ENCODE measurements at regions not wholly inside any gene's neighbourhood (a gene's known extent, or its start where the extent isn't known, plus 50 kb on each side); places are given as distances from the start of the nearest gene placed in this dataset.

DNA sequence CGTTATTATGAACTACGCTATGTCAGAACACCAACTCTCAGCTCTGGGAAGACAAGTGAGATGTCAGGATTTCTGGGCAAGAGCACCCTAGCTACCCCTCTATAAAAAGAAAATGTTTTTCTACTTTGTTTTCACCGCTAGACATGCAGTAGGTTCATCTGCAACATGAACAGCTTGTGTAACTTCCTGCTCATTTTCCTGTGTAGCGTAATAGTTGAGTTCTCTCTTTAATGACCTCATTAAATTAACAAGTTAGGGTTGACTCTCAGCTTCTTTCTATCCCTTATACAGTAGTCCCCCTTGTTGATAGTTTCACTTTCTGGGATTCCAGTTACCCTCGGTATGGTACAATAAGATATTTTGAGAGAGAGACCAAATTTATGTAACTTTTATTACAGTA lies 329.4 kb upstream of the ZNF32 start:
- DNase-seq (ENCODE audit: low read depth, low spot score): no peak
- in situ Hi-C loops (cut with HindIII; ENCODE audit: low sequenced_read_pairs): no loop called here
- H3K4me3 ChIP-seq (ENCODE audit: low read depth, low read length): no peak overlapping the region
- no peak for TF ChIP-seq CTCF (IDR thresholded peaks at IDR 0.05; ENCODE audit: low read depth, low read length)

DNA sequence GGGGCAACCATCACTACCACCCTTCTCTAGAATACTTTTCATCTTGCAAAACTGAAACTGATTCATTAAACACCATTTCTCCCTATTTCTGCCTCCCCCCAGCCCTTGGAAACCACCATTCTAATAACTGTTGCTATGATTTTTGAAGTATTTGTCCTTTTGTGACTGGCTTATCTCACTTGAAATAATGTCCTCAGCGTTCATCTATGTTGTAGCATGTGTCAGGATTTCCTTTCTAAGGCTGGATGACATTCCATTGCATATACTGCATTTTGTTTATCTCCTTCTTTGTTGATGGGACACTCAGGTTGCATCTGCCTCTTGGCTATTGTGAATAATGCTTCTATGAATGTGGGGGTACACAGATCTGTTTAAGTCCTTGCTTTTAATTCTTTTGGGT lies 327.6 kb upstream of the ZNF32 start:
- in situ Hi-C loops (cut with HindIII; ENCODE audit: low sequenced_read_pairs): no loop called here
- DNase-seq (ENCODE audit: low read depth, low spot score): no peak
- no peak overlapping the region for H3K4me3 ChIP-seq (ENCODE audit: low read depth, low read length)
- no peak for TF ChIP-seq CTCF (IDR thresholded peaks at IDR 0.05; ENCODE audit: low read depth, low read length)

DNA sequence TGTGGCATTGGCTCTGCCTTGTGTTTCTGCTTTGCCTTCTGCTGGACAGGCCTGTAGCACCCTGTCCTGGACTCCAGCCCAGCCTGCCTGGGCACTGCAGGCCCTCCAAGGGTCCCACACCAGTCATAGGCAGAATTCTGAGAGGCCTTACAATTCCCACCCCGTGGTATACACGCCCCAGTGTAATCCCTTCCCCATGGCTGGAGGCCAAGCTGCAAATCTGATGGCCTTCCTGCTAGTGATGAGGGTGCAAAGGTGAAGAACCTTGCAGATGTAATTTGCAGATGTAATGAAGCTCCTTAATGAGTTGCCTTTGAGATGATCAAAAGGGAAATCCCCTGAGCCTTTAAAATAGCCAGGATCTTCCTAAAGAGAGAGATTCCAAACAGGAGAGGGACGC lies 325.1 kb upstream of the ZNF32 start:
- TF ChIP-seq CTCF (IDR thresholded peaks at IDR 0.05; ENCODE audit: low read depth, low read length): no peak
- no peak for DNase-seq (ENCODE audit: low read depth, low spot score)
- in situ Hi-C loops (cut with HindIII; ENCODE audit: low sequenced_read_pairs): no loop called here
- no peak overlapping the region for H3K4me3 ChIP-seq (ENCODE audit: low read depth, low read length)

GRCh38 chr10:43972976-43973647 lies 324.4 kb upstream of the ZNF32 start:
- in situ Hi-C loops (cut with HindIII; ENCODE audit: low sequenced_read_pairs): no loop called here
- DNase-seq (ENCODE audit: low read depth, low spot score): no peak
- no peak overlapping the region for H3K4me3 ChIP-seq (ENCODE audit: low read depth, low read length)
- TF ChIP-seq CTCF (IDR thresholded peaks at IDR 0.05; ENCODE audit: low read depth, low read length): no peak

GRCh38 chr10:43971981-43972380 lies 323.3 kb upstream of the ZNF32 start:
- in situ Hi-C loops (cut with HindIII; ENCODE audit: low sequenced_read_pairs): no loop called here
- no peak for TF ChIP-seq CTCF (IDR thresholded peaks at IDR 0.05; ENCODE audit: low read depth, low read length)
- DNase-seq (ENCODE audit: low read depth, low spot score): no peak
- H3K4me3 ChIP-seq (ENCODE audit: low read depth, low read length): no peak overlapping the region

DNA sequence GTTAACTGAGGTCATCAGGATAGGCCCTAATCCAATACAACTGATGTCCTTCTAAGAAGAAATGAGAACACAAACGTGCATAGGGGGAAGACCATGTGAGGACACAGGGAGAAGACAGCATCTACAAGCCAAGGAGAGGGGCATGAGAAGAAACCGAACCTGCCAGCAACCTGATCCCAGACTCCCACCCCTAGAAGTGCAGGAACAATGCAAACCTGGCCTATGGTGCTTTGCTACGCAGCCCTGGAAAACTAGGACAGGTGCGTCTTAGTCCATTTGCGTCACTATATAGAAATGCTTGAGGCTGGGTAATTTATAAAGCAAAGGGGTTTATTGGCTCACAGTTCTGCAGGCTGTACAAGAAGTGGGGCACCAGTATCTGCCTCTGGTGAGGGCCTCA lies 322.6 kb upstream of the ZNF32 start:
- no peak for DNase-seq (ENCODE audit: low read depth, low spot score)
- H3K4me3 ChIP-seq (ENCODE audit: low read depth, low read length): no peak overlapping the region
- in situ Hi-C loops (cut with HindIII; ENCODE audit: low sequenced_read_pairs): no loop called here
- no peak for TF ChIP-seq CTCF (IDR thresholded peaks at IDR 0.05; ENCODE audit: low read depth, low read length)

GRCh38 chr10:43970717-43971116 lies 322.0 kb upstream of the ZNF32 start:
- no peak overlapping the region for H3K4me3 ChIP-seq (ENCODE audit: low read depth, low read length)
- in situ Hi-C loops (cut with HindIII; ENCODE audit: low sequenced_read_pairs): no loop called here
- no peak for DNase-seq (ENCODE audit: low read depth, low spot score)
- no peak for TF ChIP-seq CTCF (IDR thresholded peaks at IDR 0.05; ENCODE audit: low read depth, low read length)
